Kidney glomerular epithelial cell (primary cell): ENCODE measurements at regions not wholly inside any gene's neighbourhood (a gene's known extent, or its start where the extent isn't known, plus 50 kb on each side); places are given as distances from the start of the nearest gene placed in this dataset.
"Not testable (repeated sequence)": the region's sequence is repeated elsewhere in the genome, so short reads cannot be mapped to it uniquely, and the experiment has no call there.

Experiments
- DNase-seq: peaks from one replicate; lab custom pipeline; 2025; lab: John Stamatoyannopoulos, UW

- no peak for DNase-seq
Observed at GRCh38 chr4:3648731-3649130, 116.5 kb upstream of the LRPAP1 start.

GRCh38 chr4:3648195-3648594 is 116.0 kb upstream of the LRPAP1 start:
- no peak for DNase-seq

- no peak for DNase-seq
Observed at GRCh38 chr4:3647421-3647820, 115.2 kb upstream of the LRPAP1 start.

GRCh38 chr4:3645711-3646679 is 113.8 kb upstream of the LRPAP1 start:
- DNase-seq = no peak

- DNase-seq = no peak
Observed at GRCh38 chr4:3644849-3645627, 112.8 kb upstream of the LRPAP1 start.

GRCh38 chr4:3643518-3644433 is 111.6 kb upstream of the LRPAP1 start:
- DNase-seq = no peak

- DNase-seq = no peak
Observed at GRCh38 chr4:3642806-3643517, 110.7 kb upstream of the LRPAP1 start.

- no peak for DNase-seq
Observed at GRCh38 chr4:3642056-3642630, 109.9 kb upstream of the LRPAP1 start.

- no peak for DNase-seq
Observed at GRCh38 chr4:3641501-3641900, 109.3 kb upstream of the LRPAP1 start.

- DNase-seq = no peak
Observed at GRCh38 chr4:3640587-3640962, 108.4 kb upstream of the LRPAP1 start.

- no peak for DNase-seq
Observed at GRCh38 chr4:3639613-3640586, 107.7 kb upstream of the LRPAP1 start.

- no peak for DNase-seq
Observed at GRCh38 chr4:3638080-3638795, 106.0 kb upstream of the LRPAP1 start.

GRCh38 chr4:3637326-3638016 is 105.2 kb upstream of the LRPAP1 start:
- DNase-seq = no peak

GRCh38 chr4:3636646-3637320 is 104.6 kb upstream of the LRPAP1 start:
- DNase-seq = no peak

GRCh38 chr4:3636020-3636419 is 103.8 kb upstream of the LRPAP1 start:
- not testable (repeated sequence) for DNase-seq

GRCh38 chr4:3634894-3635820 is 102.9 kb upstream of the LRPAP1 start:
- no peak for DNase-seq
